ENCODE measurements at regions not wholly inside any gene's neighbourhood (a gene's known extent, or its start where the extent isn't known, plus 50 kb on each side); places are given as distances from the start of the nearest gene placed in this dataset.

- DNase-seq: no peak
Observed at GRCh38 chr7:24200407-24200966, 83.5 kb upstream of the NPY start.

- DNase-seq: no peak
Observed at GRCh38 chr7:24201226-24201625, 82.8 kb upstream of the NPY start.

- DNase-seq: no peak
Observed at GRCh38 chr7:24212073-24212472, 71.9 kb upstream of the NPY start.

GRCh38 chr7:24213311-24213710 is 70.7 kb upstream of the NPY start:
- no peak for DNase-seq

- DNase-seq: no peak
Observed at GRCh38 chr7:24214670-24215069, 69.3 kb upstream of the NPY start.

- no peak for DNase-seq
Observed at GRCh38 chr7:24216576-24217125, 67.3 kb upstream of the NPY start.

- DNase-seq: no peak
Observed at GRCh38 chr7:24221500-24221899, 62.5 kb upstream of the NPY start.

- no peak for DNase-seq
Observed at GRCh38 chr7:24227068-24227467, 56.9 kb upstream of the NPY start.

GRCh38 chr7:24227603-24228359 is 56.2 kb upstream of the NPY start:
- no peak for DNase-seq

GRCh38 chr7:24229481-24230226 is 54.3 kb upstream of the NPY start:
- DNase-seq: no peak

GRCh38 chr7:24231493-24231892 is 52.5 kb upstream of the NPY start:
- DNase-seq: no peak

- no peak for DNase-seq
Observed at GRCh38 chr7:24233386-24233785, 50.6 kb upstream of the NPY start.

Measured in right kidney (tissue), 1 donor.